ENCODE measurements at regions not wholly inside any gene's neighbourhood (a gene's known extent, or its start where the extent isn't known, plus 50 kb on each side); places are given as distances from the start of the nearest gene placed in this dataset.

DNA sequence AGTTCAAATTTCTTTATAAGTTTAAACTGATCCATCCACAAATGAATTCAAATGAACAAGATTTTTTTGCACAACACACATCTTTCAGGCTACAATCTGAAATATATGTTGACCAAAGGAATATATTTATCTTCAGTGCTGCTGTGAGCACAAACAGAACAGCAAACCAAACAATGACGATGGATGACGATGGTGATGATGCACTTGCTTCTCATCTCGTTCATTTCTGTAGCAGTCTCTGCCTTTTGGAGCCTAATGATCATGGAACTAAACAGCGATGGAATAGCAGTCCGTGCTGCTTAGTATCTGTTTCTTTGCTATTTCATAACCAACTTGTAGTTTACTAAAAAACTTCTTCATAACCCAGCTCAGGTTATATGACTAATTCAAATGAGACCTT, 220.7 kb upstream of the BLID start:
- no peak overlapping the region for H3K9ac ChIP-seq (ENCODE audit: low read length)
- TF ChIP-seq CTCF (IDR thresholded peaks at IDR 0.05; ENCODE audit: low read length) = no peak
- no peaks in the 10 kb centered on the region for H3K27me3 ChIP-seq (replicated peaks; ENCODE audit: insufficient read depth, low read length)
- no peak overlapping the region for H3K27ac ChIP-seq (ENCODE audit: low read length)
- no peak overlapping the region for H2AFZ ChIP-seq (ENCODE audit: low read length)
- H3K9me3 ChIP-seq (replicated peaks; ENCODE audit: insufficient read depth, low read length) = no peaks in the 10 kb centered on the region
- no peak for DNase-seq
- H3K36me3 ChIP-seq (replicated peaks; ENCODE audit: insufficient read depth, low read length) = no peaks in the 10 kb centered on the region
- no peaks in the 10 kb centered on the region for H3K4me1 ChIP-seq (ENCODE audit: low read length)
- no peaks in the 10 kb centered on the region for H3K79me2 ChIP-seq (ENCODE audit: low read length)
- H4K20me1 ChIP-seq (ENCODE audit: insufficient read depth, low read length) = no peaks in the 10 kb centered on the region
- H3K4me3 ChIP-seq (ENCODE audit: low read length) = no peak overlapping the region
- H3K9me2 ChIP-seq (replicated peaks; ENCODE audit: insufficient read depth, low read length) = no peaks in the 10 kb centered on the region
- H3K4me2 ChIP-seq (ENCODE audit: low read depth, low read length) = no peak overlapping the region
- H3F3A ChIP-seq (ENCODE audit: insufficient read depth, low read length) = no peaks in the 10 kb centered on the region

DNA sequence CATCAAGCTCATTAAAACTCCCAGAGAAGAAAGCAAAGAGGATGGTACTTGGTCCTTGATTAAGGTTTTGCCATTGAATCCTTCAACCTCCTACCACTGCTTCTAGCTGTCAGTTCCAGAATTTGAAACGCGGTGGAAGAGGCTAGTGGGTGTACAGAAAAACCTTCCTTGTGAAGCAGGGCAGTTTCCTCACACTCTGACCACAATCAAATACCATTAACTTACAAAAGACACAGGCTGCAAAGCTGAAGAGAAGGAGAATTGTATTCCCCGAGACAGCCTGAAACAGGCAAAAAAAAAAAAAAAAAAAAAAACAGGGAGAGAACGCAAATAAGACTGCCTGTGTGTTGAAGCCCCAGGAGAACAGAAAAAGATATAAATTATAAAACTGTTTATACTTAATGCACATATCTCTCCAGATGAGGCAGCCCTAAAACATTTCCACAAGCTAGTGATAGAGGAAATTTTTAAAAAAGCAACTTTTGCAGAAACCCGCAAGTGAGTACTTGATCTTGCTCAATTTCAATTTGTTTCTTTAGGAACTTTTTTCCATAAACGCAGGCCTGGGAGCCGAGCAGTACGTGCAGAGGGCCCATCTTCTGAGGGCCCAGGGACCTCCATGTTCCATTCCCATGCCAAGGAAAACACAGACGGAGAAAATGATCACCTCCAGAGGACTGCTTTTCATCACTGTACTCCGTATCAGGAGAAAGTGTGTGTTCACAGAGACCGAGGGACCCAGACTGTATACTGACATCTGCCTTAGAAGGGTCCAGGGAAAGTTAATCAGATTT, 218.7 kb upstream of the BLID start:
- TF ChIP-seq CTCF (IDR thresholded peaks at IDR 0.05; ENCODE audit: low read length) = no peak
- TF ChIP-seq EZH2 (optimal IDR thresholded peaks at IDR 0.05; ENCODE audit: low read depth, low read length) = no peak
- TF ChIP-seq EZH2phosphoT487 (IDR thresholded peaks at IDR 0.05; ENCODE audit: low read length) = no peak
- Histone ChIP-seq H3K9me2 (replicated peaks; ENCODE audit: insufficient read depth, low read length) (no peaks in the 10 kb centered on the region), H3K36me3 (replicated peaks; ENCODE audit: insufficient read depth, low read length) (no peaks in the 10 kb centered on the region), H3K4me2 (ENCODE audit: low read depth, low read length) (no peak overlapping the region), H3K79me2 (ENCODE audit: low read length) (no peaks in the 10 kb centered on the region), H2AFZ (ENCODE audit: low read length) (no peak overlapping the region), H3K27ac (ENCODE audit: low read length) (no peak overlapping the region), H3K4me1 (ENCODE audit: low read length) (no peaks in the 10 kb centered on the region), H3K4me3 (ENCODE audit: low read length) (no peak overlapping the region), H4K20me1 (ENCODE audit: insufficient read depth, low read length) (no peaks in the 10 kb centered on the region), H3F3A (ENCODE audit: insufficient read depth, low read length) (no peaks in the 10 kb centered on the region), H3K27me3 (replicated peaks; ENCODE audit: insufficient read depth, low read length) (no peaks in the 10 kb centered on the region), H3K9me3 (replicated peaks; ENCODE audit: insufficient read depth, low read length) (no peaks in the 10 kb centered on the region), H3K9ac (ENCODE audit: low read length) (no peak overlapping the region)
- no peak for DNase-seq

- Histone ChIP-seq H3K27me3 (replicated peaks; ENCODE audit: insufficient read depth, low read length) (no peaks in the 10 kb centered on the region), H3K9me2 (replicated peaks; ENCODE audit: insufficient read depth, low read length) (no peaks in the 10 kb centered on the region), H3F3A (ENCODE audit: insufficient read depth, low read length) (no peaks in the 10 kb centered on the region), H3K4me1 (ENCODE audit: low read length) (no peaks in the 10 kb centered on the region), H3K9me3 (replicated peaks; ENCODE audit: insufficient read depth, low read length) (no peaks in the 10 kb centered on the region), H3K4me2 (ENCODE audit: low read depth, low read length) (no peak overlapping the region), H3K9ac (ENCODE audit: low read length) (no peak overlapping the region), H3K27ac (ENCODE audit: low read length) (no peak overlapping the region), H3K4me3 (ENCODE audit: low read length) (no peak overlapping the region), H2AFZ (ENCODE audit: low read length) (no peak overlapping the region), H3K79me2 (ENCODE audit: low read length) (no peaks in the 10 kb centered on the region), H4K20me1 (ENCODE audit: insufficient read depth, low read length) (no peaks in the 10 kb centered on the region), H3K36me3 (replicated peaks; ENCODE audit: insufficient read depth, low read length) (no peaks in the 10 kb centered on the region)
- TF ChIP-seq EZH2 (optimal IDR thresholded peaks at IDR 0.05; ENCODE audit: low read depth, low read length) = no peak
- TF ChIP-seq EZH2phosphoT487 (IDR thresholded peaks at IDR 0.05; ENCODE audit: low read length) = no peak
- TF ChIP-seq CTCF (IDR thresholded peaks at IDR 0.05; ENCODE audit: low read length) = no peak
- DNase-seq = no peak
These were observed 217.5 kb upstream of the BLID start for GRCh38 chr11:122333467-122333866.
